HG03175 (cell line): ENCODE measurements at regions not wholly inside any gene's neighbourhood (a gene's known extent, or its start where the extent isn't known, plus 50 kb on each side); places are given as distances from the start of the nearest gene placed in this dataset.

Source experiments
- ATAC-seq: cut with Tn5 transposase; IDR thresholded peaks from one replicate; pipeline ENCODE4 v1.9.1; 2021; ENCODE audit warnings: mild to moderate bottlenecking, moderate library complexity; ENCODE audit not compliant: unreplicated experiment

DNA sequence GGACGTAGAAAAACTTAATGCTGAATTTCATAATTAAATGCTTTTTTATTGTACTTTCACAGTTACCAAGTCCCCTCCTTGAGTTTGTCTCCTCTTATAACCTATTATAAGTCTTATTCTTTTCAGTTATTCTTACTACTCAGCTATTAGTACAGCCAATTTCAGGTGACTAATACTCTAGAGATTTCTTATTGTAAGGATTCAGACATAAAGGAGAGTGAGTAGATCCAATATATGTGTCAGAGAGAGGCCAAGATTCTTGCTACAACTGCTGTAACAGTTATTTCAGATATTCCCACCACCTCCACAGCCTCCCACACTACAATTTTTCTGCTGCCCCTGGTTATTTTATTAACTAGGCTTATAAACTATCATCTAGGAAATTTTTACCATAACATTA, 274.5 kb downstream of the GPAT3 start:
- ATAC-seq, result no peak

DNA sequence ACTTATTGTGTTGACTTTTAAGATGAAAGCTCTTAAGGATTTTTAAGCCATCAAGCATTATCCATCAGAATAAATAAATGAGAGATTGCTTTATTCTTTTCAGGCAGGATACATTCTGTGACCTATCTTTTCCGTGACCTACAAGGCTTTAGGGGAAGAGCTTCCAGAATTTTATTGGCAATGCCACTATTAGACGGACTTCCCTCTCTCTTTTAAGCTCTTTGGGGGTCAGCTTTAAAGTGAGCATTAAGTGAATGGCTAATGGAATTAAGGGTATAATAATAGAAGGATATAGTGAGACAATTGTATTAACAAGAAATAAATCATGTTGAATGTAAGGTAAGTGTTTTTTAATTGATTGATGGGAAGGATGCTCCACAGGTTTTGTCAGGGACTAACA, 273.7 kb downstream of the GPAT3 start:
- no peak for ATAC-seq

DNA sequence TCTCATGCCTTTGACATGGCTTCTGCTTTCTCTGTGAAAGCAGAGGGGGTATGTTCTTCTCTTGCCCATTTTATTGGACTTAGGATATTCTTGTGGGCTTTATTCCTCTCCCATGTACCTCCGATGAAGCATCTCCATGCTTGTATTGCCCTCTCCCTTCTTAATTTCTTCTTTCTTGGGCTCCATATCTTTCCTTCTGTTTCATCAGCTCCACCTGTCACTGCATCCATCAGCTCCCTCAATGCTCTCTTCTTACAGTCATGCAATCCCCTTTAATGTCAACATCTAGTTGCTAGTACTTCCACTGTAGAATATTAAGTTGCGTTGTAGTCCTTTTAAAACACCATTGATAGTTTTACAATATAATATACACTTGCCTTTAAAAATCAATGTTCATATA, 257.6 kb downstream of the GPAT3 start:
- ATAC-seq, result no peak

DNA sequence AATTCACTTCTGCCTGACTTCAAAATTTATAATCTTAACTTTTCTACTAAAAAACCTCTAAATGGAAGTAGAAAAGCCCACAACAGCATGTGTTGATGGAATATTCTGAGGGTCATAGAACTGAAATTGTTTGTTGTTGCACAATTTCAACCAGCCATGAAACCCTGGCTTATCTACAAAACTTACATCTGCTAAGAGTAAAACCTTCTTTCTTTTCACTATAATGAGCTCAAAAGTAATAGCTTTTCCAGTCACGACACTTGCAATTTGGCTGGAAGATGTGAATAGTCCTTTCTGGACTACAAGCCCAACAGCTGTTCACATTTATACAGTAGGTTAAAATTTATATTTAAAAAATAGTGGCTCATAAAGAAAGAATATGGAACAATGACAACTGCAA, 250.0 kb downstream of the GPAT3 start:
- ATAC-seq, result no peak

DNA sequence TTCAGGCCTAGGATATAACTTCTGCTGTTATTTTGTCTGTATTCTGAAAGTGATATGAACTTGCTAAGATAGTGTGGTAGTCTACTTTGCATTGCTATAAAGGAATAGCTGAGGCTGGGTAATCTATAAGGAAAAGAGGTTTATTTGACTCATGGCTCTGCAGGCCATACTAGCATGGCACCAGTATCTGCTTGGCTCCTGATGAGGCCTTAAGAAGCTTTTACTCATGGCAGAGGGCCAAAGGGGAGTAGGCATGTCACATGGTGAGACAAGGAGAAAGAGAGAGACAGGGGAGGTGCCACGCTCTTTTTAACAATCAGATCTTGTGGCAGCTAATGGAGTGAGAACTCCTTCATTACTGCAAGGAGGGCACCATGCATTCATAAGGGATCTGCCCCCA, 247.3 kb downstream of the GPAT3 start:
- ATAC-seq, result no peak

DNA sequence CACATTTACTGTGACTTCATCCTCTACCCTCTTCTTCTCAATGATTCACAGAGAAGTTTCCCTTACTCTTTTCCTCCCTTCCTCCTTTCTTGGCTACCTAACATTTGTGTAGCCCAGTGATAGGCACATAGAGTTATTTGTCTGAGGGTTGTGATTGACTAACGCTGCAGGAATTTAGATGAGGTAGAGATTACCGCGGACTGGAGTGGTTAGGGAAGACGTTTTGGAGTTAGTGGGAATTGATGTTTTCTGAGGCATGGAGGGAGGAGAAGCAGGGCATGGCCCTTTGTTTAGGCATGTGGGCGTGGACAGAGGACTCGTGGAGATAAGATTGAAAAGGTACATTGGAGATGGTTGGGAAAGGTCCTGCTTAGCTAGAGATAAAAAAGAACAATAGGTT, 246.7 kb downstream of the GPAT3 start:
- ATAC-seq, result no peak

DNA sequence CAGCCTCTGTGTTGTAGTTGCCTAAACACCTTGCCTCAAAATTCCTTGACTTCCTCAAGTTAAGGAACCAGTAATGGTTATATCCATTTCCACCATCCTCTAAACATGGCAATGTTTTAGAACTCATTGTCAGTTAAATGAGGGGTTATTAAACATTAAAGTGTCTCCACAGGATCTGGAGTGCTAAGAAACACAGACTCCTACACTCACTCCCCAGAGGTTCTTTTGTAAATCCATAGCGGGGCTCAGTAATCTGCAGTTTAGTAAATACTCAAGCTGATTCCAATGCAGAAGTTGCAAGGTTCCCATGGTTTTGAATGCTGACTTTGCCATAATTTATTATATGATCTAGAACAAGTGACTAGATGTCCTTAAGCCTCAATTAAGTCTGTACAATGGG, 245.5 kb downstream of the GPAT3 start:
- ATAC-seq, result no peak

DNA sequence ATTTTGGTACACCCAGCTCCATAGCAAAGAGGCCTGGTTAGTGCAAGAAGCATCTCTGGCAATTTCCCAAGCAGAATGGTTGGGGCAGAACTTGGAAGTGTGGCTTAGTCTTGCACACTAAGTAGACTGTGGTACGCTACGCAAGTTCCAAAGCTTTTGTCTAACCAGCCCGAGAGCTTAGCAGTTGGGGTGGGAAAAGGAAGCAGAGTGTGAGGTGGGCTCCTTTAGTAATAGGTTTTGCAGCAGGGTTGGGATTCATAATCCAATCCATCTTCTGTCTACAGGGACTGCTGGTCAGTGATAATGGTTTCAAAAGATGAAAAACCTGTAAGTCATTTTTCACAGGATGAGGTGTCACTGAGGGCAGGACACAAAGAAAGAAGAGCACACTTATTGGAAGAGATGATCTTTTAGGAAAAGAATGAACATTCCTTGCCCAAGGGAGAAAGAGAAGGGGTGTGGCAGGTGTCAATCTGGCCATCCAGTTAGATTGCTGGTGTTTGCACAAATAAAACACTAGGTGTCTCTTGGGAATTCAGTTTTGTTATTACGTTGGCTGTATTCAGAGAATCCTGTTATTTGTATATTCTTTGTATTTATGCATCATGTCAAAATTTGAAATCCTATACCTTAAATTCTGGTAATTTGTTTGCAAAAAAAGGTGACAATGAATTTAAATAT, 244.3 kb downstream of the GPAT3 start:
- no peak for ATAC-seq

DNA sequence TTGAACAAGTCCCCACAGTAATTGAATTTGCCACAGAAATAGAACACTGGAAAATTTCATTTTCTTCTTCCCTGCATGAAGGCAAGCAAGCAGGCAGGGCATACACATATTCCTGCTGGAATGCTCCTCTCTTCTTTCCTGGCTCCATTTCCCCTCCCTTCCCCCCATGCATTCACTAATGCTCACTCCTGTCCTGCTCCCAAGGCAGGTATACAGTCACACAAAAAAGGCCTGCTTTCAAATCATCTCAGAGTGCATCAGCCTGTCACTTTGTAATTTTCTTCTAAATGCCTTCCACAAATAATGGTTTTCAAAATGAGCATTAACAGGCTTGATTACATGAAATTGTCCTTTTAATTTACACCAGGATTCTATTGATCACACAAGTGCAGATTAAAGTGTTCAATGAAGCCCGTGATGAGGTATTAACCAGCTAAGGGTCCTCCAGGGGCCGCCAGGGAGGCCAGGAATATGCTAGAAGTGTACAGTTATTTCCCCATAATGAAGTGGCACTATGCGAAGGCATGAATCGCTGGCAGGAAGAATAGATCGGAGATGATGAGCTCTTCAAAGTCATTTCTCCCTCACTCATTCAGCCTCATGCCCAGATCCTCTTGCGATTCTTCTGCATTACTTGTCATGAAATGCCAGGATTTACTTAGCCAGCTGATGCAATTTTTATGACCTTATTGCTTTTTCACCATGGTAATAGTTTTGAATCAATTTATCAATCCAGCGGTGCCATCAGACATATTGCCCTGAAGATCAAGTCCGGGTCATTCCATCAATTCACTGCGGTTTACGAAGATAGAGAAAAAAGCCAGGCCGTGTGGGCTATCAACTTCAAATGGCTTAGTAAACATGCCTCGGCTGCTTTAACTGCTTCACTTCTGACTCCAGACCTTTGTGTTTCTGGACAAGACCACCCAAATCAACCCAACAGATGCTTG, 243.5 kb downstream of the GPAT3 start:
- ATAC-seq, result no peak

DNA sequence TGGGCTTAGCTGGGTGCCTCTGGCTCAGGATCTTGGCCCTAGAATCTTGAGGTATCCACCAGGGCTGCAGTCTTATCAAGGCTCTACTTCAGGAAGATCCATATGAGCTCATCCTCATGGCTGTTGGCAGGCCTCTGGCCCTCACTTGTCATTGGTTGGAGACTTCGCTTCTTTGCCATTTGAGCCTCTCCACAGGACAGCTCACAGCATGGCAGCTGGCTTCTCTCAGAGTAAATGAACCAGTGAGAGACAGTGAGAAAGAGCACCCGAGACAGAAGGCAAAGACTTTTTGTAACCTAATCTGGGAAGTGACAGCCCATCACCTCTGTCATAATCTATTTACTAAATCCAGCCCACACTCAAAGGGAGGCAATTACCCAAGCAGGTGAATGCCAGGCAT, 236.8 kb downstream of the GPAT3 start:
- ATAC-seq, result no peak

DNA sequence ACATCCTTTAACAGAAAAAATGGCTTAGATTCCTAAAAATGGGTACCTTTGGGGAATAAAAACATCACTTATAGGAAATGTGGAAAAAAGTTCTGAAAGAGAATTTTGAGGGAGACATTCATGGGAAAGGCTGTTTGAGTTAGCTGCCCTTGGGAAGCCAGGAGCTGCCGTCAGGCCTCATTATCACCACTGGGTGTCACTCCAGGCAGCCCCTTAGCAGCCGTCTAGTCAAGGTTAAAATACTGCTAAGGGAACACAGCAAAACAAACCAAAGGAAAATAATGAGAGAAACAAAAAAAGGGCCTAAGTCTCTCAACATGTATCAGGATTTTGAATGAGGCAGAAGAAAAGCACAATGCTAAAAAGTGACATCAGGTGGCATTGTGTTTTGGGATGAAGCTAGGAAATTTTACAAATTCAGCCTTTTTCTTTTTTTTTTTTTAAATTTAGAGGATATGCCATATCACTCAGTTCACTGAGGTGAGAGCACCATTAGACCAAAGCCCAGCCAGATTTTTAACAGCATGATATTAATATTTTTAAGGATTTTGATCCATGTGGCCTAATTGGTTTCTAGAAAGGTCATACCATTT, 235.3 kb downstream of the GPAT3 start:
- ATAC-seq, result peak; percentile 66

DNA sequence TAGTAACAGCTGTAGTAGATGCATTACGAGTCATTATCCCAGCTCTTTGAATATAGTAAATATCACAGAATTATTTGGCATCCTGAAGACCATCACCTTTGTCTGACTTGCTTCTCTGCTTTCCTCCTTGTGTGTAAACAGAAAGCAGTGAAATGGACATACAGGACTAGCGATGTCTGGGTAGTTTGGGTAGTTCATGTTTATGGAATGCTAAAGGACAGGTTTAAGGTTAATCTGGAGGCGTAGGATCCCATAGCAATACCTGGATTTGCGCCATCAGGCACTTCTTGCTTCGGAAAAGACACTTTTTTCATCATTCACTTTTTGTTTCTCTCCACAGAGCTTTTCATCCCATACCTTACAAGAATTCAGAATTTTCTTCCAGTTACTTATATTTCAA, 232.2 kb downstream of the GPAT3 start:
- ATAC-seq, result no peak

DNA sequence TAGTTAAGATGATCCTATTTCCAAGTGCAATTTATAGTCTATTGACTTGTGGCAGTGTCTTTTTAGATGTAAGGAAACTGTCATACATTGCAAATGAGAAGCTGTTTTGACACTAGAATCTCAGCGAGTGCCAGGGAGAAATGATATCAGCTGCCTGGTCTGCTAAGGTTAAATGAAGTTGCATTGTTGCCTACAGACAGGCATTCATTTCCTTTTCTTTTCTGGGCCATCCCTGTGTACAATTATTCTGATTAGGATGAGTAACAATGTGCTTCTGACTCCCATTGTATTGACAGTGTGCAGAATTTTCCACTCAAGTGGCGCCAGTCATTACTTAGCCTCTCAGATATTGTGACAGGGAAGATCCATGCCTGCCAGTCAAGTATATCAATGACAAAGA, 231.2 kb downstream of the GPAT3 start:
- ATAC-seq, result no peak

DNA sequence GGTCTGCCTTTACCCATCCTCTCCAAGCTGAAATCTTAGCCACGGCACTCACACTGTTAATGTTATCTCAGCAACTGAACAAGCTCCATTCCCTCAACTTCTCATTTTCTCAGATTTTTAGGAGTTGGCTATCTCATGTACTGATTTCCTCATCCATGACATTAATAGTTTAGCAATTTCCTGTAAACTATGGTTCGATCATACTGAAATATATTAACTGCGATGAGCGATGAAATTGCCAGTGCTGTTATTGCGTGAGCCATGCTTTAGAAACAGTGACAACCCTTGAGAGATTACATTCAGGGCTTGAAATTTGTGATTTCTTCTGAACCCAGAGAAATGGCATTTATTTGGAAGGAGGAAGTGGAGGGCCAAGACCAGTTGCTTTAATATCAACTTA, 223.7 kb downstream of the GPAT3 start:
- no peak for ATAC-seq

DNA sequence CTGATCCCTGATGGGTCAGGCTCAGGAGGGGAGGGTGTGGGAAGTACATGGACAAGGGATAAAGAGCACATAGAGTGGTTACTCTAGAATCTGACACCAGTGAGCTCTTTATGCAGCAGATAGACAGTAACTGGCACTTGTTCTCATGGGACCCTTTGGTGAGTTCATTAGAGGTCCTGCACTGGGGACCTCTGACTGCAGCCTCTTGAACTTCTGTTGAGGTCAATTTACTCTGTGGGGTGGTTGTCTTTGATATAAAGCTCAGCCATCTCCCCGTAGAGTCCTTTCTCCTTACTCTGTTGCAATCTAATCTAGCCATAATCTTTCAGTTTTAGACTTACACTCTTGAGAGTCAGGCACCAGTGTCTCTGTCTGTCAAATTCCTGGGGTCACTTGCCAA, 222.4 kb downstream of the GPAT3 start:
- ATAC-seq, result no peak

DNA sequence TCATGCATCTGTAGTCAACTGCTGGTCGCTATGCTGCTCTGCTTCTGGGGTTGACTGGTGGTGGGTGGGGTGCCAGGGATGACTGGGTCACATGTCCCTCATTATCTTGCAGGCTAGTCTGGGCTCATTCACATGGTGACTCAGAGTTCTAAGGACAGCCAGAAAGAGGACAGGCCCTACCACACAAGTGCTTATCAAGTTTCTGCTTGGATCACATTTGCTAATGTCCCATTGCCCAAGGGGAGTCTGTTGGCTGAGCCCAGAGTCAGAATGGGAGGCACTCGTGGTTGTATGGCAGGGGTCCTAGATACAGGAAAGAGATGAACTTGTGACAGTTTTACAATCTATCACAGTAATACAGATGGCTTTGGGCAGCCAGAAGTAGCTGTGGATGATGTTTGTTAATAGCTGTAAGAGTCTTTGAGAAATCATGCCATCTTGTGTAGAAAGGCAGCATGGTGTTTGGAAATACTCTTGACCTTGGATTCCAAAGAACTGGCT, 221.3 kb downstream of the GPAT3 start:
- ATAC-seq, result no peak

DNA sequence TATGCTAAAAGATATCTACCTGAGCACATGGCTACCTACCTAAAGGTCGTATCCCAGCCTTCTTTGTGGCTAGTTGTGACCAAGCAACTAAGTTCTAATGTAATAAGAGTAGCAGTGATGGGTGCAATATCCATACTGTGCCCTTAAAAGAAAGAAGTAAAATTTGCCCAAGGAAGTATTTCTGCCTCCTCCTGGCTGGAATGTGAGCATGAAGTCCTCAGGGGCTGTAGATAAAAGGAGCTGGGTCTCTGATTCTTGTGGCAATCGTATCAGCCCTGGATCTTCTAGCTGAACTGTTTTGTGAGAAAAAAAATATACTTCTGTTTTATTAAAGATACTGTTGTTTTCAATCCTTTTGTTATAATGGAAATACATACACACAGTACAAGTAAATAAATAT, 217.4 kb downstream of the GPAT3 start:
- no peak for ATAC-seq

DNA sequence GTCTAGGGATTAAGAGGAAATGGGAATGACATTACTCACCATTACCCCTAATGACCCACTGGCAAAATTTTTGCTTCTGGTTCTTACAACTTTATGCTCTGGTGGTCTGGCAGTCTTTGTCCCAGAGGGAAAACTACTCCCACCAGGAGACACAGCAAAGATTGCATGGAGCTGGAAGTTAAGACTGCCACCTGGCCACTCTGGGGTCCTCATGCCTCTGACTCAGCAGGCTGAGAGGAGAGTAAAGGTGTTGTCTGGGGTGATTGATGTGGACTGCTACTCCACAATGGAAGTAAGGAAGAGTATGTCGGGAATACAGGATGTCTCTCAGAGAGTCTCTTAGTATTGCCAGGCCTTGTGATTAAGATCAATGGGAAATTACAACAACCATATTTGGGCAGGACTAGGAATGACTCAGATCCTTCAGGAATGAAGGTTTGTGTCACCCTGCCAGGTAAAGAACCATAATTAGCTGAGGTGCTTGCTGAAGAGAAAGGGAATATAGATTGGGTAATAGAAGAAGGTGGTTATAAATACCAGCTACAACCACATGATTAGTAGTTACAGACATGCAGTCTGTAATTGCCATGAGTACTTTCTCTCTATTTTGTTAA, 215.5 kb downstream of the GPAT3 start:
- no peak for ATAC-seq

DNA sequence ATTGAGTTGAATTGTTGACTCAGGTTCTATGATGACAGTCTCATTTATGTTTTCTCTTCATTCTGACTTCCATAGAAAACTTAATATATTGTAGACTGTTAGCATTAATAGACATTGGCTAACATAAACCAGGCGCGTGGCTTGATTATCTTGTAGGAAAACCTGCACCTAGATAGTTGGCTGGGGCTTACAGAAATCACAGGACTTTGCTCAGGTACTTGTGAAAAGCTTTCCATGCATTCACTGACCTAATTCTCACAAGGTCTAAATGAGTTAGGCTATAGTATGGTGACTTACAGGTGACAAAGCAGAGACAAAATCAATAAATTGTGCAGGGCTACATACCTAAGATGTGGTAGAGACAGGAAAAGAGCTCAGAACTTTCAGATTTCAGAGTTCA, 212.8 kb downstream of the GPAT3 start:
- ATAC-seq, result no peak

DNA sequence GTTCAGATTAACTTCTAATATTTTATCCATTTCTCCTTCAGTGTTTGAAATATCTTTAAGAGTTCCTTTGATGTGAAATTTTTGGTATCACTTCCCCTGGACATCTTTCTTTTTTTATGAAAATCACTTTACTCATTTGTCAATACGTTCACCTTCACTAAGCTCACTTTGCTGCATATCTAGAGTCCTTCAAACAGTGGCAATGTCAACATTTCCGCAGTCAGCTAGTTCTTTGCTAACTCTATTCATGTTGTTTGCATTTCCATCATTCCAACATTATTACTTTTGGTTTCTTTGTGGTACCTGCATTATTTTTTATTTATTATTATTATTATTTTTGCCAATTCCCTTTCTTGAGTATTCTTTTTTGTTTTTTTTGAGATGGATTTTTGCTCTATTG, 203.0 kb downstream of the GPAT3 start:
- no peak for ATAC-seq

DNA sequence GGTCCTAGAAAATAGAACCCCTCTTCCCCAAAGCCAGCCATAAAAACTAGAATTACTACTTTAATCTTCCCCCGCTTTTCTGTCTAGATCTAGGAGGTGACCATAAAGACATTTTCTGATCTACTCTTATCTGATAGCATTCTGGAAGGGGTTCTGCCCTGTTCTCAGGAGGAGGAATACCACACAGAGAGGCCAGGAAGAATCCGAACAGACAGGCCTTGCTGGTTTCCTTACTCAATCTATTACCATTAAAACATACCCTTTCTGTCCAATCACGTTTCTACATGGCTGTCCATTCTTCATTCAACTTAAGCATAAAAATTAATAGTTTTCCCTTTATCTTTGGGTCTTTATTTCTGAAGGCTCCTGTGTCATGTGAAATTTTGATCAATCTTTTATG, 198.7 kb downstream of the GPAT3 start:
- no peak for ATAC-seq
